ENCODE measurements at regions not wholly inside any gene's neighbourhood (a gene's known extent, or its start where the extent isn't known, plus 50 kb on each side); places are given as distances from the start of the nearest gene placed in this dataset.
"Not testable (repeated sequence)": the region's sequence is repeated elsewhere in the genome, so short reads cannot be mapped to it uniquely, and the experiment has no call there.

GRCh38 chr4:72761368-72762038 lies 192.5 kb upstream of the ADAMTS3 start:
- no peaks in the 10 kb centered on the region for H3K4me1 ChIP-seq
- no peak overlapping the region for H3K4me3 ChIP-seq
- H3K9me3 ChIP-seq, result no peaks in the 10 kb centered on the region
- intact Hi-C loops (cut with DNase I), result no loop called here
- no peak overlapping the region for H3K27ac ChIP-seq
- ATAC-seq, result no peak
- H3K36me3 ChIP-seq (replicated peaks in 1 of 2; ENCODE audit: insufficient read depth in 1 of 2, low read depth in 2 of 2), result no peaks in the 10 kb centered on the region
- DNase-seq, result no peak
- no peaks in the 10 kb centered on the region for H3K27me3 ChIP-seq
- no peak for TF ChIP-seq CTCF (IDR thresholded peaks at IDR 0.05)
- TF ChIP-seq POLR2A (IDR thresholded peaks at IDR 0.05), result no peak
- 36 to 53% methylated on average over 5 of the region's 5 CpGs for WGBS, 2 donors

GRCh38 chr4:72753414-72753813 lies 184.4 kb upstream of the ADAMTS3 start:
- H3K9me3 ChIP-seq; ATAC-seq; H3K4me3 ChIP-seq; DNase-seq; H3K4me1 ChIP-seq; intact Hi-C loops (cut with DNase I); H3K27ac ChIP-seq; H3K27me3 ChIP-seq; H3K36me3 ChIP-seq (replicated peaks in 1 of 2; ENCODE audit: insufficient read depth in 1 of 2, low read depth in 2 of 2): not testable (repeated sequence)

- H3K9me3 ChIP-seq, result no peaks in the 10 kb centered on the region
- DNase-seq (no peak), ATAC-seq (no peak)
- TF ChIP-seq CTCF (IDR thresholded peaks at IDR 0.05) (no peak), POLR2A (IDR thresholded peaks at IDR 0.05) (no peak)
- H3K36me3 ChIP-seq (replicated peaks in 1 of 2; ENCODE audit: insufficient read depth in 1 of 2, low read depth in 2 of 2), result no peaks in the 10 kb centered on the region
- no peak overlapping the region for H3K4me3 ChIP-seq
- WGBS, 2 donors, result 82 to 88% methylated on average over 1 of the region's 1 CpG
- H3K27me3 ChIP-seq, result no peaks in the 10 kb centered on the region
- no peak overlapping the region for H3K27ac ChIP-seq
- intact Hi-C loops (cut with DNase I), result no loop called here
- no peaks in the 10 kb centered on the region for H3K4me1 ChIP-seq
Measured at GRCh38 chr4:72744103-72744725, 175.2 kb upstream of the ADAMTS3 start.

- H3K4me1 ChIP-seq, result no peaks in the 10 kb centered on the region
- intact Hi-C loops (cut with DNase I), result no loop called here
- 66 to 70% methylated on average over 2 of the region's 2 CpGs for WGBS, 2 donors
Measured at GRCh38 chr4:72743078-72743477, 174.1 kb upstream of the ADAMTS3 start.

GRCh38 chr4:72715299-72715698 lies 146.3 kb upstream of the ADAMTS3 start:
- ATAC-seq (no peak), DNase-seq (no peak)
- intact Hi-C loops (cut with DNase I), result no loop called here
- 57 to 60% methylated on average over 2 of the region's 2 CpGs for WGBS, 2 donors
- no peaks in the 10 kb centered on the region for H3K36me3 ChIP-seq (replicated peaks in 1 of 2; ENCODE audit: insufficient read depth in 1 of 2, low read depth in 2 of 2)
- H3K4me1 ChIP-seq, result no peaks in the 10 kb centered on the region
- no peak overlapping the region for H3K27ac ChIP-seq
- H3K9me3 ChIP-seq, result no peaks in the 10 kb centered on the region
- no peaks in the 10 kb centered on the region for H3K27me3 ChIP-seq
- H3K4me3 ChIP-seq, result no peak overlapping the region
- TF ChIP-seq POLR2A (IDR thresholded peaks at IDR 0.05), result no peak
- no peak for TF ChIP-seq CTCF (IDR thresholded peaks at IDR 0.05)

More at GRCh38 chr4:72743078-72743477, 174.1 kb upstream of the ADAMTS3 start:
- Histone ChIP-seq H3K27me3 (no peaks in the 10 kb centered on the region), H3K4me3 (no peak overlapping the region), H3K36me3 (replicated peaks in 1 of 2; ENCODE audit: insufficient read depth in 1 of 2, low read depth in 2 of 2) (no peaks in the 10 kb centered on the region), H3K27ac (no peak overlapping the region), H3K9me3 (no peaks in the 10 kb centered on the region)
- no peak for TF ChIP-seq POLR2A (IDR thresholded peaks at IDR 0.05)
- no peak for TF ChIP-seq CTCF (IDR thresholded peaks at IDR 0.05)
- DNase-seq (no peak), ATAC-seq (no peak)

All from body of pancreas (tissue), 4 donors.